RWPE1 (cell line): ENCODE measurements at regions not wholly inside any gene's neighbourhood (a gene's known extent, or its start where the extent isn't known, plus 50 kb on each side); places are given as distances from the start of the nearest gene placed in this dataset.

Experiments used
- CTCF ChIA-PET: fragments of 350-600 bp; sonication (Branson Sonifier 250); formaldehyde crosslinking; extraction: SDS; loops from one replicate; lab custom pipeline; 2021; lab: Yijun Ruan, JAX
- POLR2A ChIA-PET: fragments of 400-600 bp; formaldehyde crosslinking; extraction: SDS; loops from one replicate; lab custom pipeline; 2020; ENCODE audit warnings: antibody characterized with exemption; ENCODE audit not compliant: low non-redundant PET; lab: Yijun Ruan, JAX
- DNase-seq: peaks from one replicate; pipeline ENCODE4 v3.0.0; 2012; ENCODE audit warnings: low spot score
- H3K27ac ChIP-seq: fragments of 450-650 bp; 2 replicates; pipeline ENCODE4 v1.5.1; 2017
- TF ChIP-seq, protein P1 (sequence below): fragments of 450-650 bp; conservative IDR thresholded peaks from 2 replicates; pipeline ENCODE4 v1.5.1; 2017; ENCODE audit warnings: low read depth, mild to moderate bottlenecking

DNA sequence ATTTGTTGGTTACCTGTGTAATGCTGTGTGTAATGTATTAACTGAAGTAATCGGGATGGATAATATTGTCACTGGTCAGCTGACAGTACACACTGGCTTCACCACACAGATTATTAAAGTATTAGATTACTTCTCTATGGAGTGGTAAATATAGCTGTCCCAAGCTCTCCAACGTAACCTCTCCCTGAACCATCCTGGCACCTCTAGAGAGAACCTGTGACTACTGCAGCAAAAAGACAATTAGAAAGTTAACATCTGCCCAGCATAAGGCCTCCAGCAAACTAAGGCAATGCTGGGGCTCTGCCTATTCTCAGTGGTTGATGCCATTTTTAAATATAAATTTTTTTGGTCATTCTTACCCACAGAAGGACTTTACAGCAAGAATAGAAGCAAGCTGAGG lies 351.3 kb downstream of the GPD2 start:
- H3K27ac ChIP-seq = no peak overlapping the region
- POLR2A ChIA-PET = no interaction called here
- CTCF ChIA-PET = no interaction called here
- TF ChIP-seq, protein P1, sequence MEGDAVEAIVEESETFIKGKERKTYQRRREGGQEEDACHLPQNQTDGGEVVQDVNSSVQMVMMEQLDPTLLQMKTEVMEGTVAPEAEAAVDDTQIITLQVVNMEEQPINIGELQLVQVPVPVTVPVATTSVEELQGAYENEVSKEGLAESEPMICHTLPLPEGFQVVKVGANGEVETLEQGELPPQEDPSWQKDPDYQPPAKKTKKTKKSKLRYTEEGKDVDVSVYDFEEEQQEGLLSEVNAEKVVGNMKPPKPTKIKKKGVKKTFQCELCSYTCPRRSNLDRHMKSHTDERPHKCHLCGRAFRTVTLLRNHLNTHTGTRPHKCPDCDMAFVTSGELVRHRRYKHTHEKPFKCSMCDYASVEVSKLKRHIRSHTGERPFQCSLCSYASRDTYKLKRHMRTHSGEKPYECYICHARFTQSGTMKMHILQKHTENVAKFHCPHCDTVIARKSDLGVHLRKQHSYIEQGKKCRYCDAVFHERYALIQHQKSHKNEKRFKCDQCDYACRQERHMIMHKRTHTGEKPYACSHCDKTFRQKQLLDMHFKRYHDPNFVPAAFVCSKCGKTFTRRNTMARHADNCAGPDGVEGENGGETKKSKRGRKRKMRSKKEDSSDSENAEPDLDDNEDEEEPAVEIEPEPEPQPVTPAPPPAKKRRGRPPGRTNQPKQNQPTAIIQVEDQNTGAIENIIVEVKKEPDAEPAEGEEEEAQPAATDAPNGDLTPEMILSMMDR = no peak
- DNase-seq = no peak

GRCh38 chr2:156790343-156791037 lies 354.3 kb downstream of the GPD2 start:
- H3K27ac ChIP-seq = no peak overlapping the region
- CTCF ChIA-PET = no interaction called here
- TF ChIP-seq, protein P1 = no peak
- POLR2A ChIA-PET = no interaction called here
- DNase-seq = no peak

DNA sequence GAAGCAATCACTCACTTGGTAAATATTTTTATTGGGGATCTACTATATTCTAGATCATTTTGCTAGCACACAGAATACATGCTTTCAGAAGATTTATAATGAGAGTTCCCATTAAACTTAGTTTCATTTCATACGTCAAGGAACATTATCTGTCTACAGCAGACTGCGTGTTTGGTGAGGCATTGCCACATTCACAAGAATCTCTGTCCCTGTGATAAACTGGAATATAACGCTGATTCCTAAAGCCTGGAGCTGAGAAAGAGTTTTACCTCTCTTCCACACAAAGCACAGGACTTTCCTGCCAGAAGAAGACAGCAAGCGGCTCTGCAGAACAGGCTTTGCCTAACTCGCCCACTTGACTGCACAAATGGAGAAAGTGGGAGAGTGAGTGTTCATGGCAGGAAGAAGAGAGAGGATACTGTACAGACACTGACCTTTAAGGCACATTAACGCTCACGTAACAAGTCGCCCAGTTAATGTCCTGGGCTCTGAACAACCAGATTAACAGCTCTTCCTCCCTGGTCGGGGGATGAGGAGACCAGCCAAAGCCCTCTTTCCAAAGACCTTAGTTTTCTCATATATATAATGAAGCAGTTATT lies 356.2 kb downstream of the GPD2 start:
- POLR2A ChIA-PET = no interaction called here
- H3K27ac ChIP-seq = no peak overlapping the region
- TF ChIP-seq, protein P1 = no peak
- CTCF ChIA-PET = no interaction called here
- DNase-seq = no peak

DNA sequence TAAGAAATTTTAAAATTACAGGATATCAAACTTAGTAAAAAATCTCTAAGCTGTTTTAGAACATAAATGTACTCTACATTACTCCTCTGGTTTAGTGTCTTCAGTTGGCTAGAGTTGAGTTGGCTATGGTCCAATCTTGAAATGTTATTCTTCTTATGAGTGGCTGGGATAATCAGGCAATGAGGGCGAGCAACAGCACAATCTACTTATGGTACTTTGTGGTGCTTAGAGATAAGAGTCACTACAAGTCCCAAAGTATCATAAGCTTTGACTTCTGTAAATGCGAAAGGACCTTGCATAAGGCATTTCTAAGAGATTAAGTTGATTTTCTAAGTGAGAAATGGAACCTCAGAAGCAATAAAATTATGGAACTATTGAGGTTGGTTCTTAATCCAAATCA lies 361.7 kb downstream of the GPD2 start:
- DNase-seq = no peak
- ChIA-PET CTCF (no interaction called here), POLR2A (no interaction called here)
- H3K27ac ChIP-seq = no peak overlapping the region
- TF ChIP-seq, protein P1 = no peak

GRCh38 chr2:156800065-156800653 lies 364.0 kb downstream of the GPD2 start:
- no peak for DNase-seq
- POLR2A ChIA-PET = no interaction called here
- TF ChIP-seq, protein P1 = no peak
- CTCF ChIA-PET = interaction anchor here (0.5 kb wide), 1 partner anchor 141 kb away, joined by 3 read pairs; no protein-coding TSS in a partner anchor
- H3K27ac ChIP-seq = no peak overlapping the region

DNA sequence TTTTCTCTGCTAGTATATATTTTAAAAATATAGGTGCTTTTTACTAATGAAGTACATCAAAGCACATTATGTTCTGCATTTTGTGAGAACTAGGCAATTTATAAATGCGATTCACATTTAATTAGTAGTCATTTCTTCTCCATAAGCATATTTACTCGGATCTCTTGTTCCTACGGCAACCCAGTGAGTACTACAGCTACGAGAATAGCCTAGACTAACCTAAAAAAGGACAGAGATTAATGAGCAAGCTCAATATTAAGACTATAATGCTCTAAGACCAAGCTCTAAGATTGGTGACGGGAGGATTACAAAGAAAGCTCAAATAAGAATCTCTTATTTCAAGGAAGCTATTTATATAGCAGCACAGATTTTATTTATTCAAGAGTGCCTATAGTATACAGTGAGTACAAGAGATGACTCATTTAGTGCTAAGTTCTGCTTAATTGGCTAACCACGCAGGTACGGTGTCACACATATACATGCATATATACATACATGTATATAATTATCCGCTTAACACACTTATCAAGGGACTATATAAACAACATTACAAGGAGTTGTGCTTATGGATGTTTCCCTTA lies 364.7 kb downstream of the GPD2 start:
- CTCF ChIA-PET = interaction anchor here (0.5 kb wide), 1 partner anchor 142 kb away, joined by 3 read pairs; no protein-coding TSS in a partner anchor
- H3K27ac ChIP-seq = no peak overlapping the region
- TF ChIP-seq, protein P1 = no peak

More for the DNA sequence above, 364.7 kb downstream of the GPD2 start:
- DNase-seq = no peak
- POLR2A ChIA-PET = interaction anchor here (0.7 kb wide), 1 partner anchor 192 kb away, joined by 3 read pairs; no protein-coding TSS in a partner anchor
